ENCODE measurements at regions not wholly inside any gene's neighbourhood (a gene's known extent, or its start where the extent isn't known, plus 50 kb on each side); places are given as distances from the start of the nearest gene placed in this dataset.

- no peak for DNase-seq (ENCODE audit: low read depth)
- no peak for TF ChIP-seq CTCF (IDR thresholded peaks at IDR 0.05; ENCODE audit: low read depth, low read length, missing control alignments)
- H3K4me3 ChIP-seq (ENCODE audit: low read depth, low read length): no peak overlapping the region
- in situ Hi-C loops (cut with HindIII; ENCODE audit: low sequenced_read_pairs): no loop called here
Measured at GRCh38 chr6:14995208-14995607, 250.7 kb upstream of the JARID2 start.

GRCh38 chr6:14995966-14996602, 249.8 kb upstream of the JARID2 start:
- TF ChIP-seq CTCF (IDR thresholded peaks at IDR 0.05; ENCODE audit: low read depth, low read length, missing control alignments): no peak
- no peak for DNase-seq (ENCODE audit: low read depth)
- no peak overlapping the region for H3K4me3 ChIP-seq (ENCODE audit: low read depth, low read length)
- in situ Hi-C loops (cut with HindIII; ENCODE audit: low sequenced_read_pairs): no loop called here

- DNase-seq (ENCODE audit: low read depth): no peak
- TF ChIP-seq CTCF (IDR thresholded peaks at IDR 0.05; ENCODE audit: low read depth, low read length, missing control alignments): no peak
- H3K4me3 ChIP-seq (ENCODE audit: low read depth, low read length): no peak overlapping the region
- in situ Hi-C loops (cut with HindIII; ENCODE audit: low sequenced_read_pairs): no loop called here
Measured at GRCh38 chr6:14996892-14997291, 249.0 kb upstream of the JARID2 start.

GRCh38 chr6:14997507-14997906, 248.4 kb upstream of the JARID2 start:
- DNase-seq (ENCODE audit: low read depth): no peak
- no peak overlapping the region for H3K4me3 ChIP-seq (ENCODE audit: low read depth, low read length)
- no peak for TF ChIP-seq CTCF (IDR thresholded peaks at IDR 0.05; ENCODE audit: low read depth, low read length, missing control alignments)
- in situ Hi-C loops (cut with HindIII; ENCODE audit: low sequenced_read_pairs): no loop called here

- no peak overlapping the region for H3K4me3 ChIP-seq (ENCODE audit: low read depth, low read length)
- in situ Hi-C loops (cut with HindIII; ENCODE audit: low sequenced_read_pairs): no loop called here
- DNase-seq (ENCODE audit: low read depth): no peak
- TF ChIP-seq CTCF (IDR thresholded peaks at IDR 0.05; ENCODE audit: low read depth, low read length, missing control alignments): no peak
Measured at GRCh38 chr6:14999106-14999505, 246.8 kb upstream of the JARID2 start.

GRCh38 chr6:15001326-15001910, 244.5 kb upstream of the JARID2 start:
- TF ChIP-seq CTCF (IDR thresholded peaks at IDR 0.05; ENCODE audit: low read depth, low read length, missing control alignments): no peak
- no peak overlapping the region for H3K4me3 ChIP-seq (ENCODE audit: low read depth, low read length)
- no peak for DNase-seq (ENCODE audit: low read depth)
- in situ Hi-C loops (cut with HindIII; ENCODE audit: low sequenced_read_pairs): no loop called here

Measured in astrocyte of the cerebellum (primary cell).